GM12878 (cell line): ENCODE measurements at regions not wholly inside any gene's neighbourhood (a gene's known extent, or its start where the extent isn't known, plus 50 kb on each side); places are given as distances from the start of the nearest gene placed in this dataset.

Experiments used
- ATAC-seq: fragments of 200-7000 bp; cut with Tn5 transposase; 3 replicates; pipeline ENCODE4 v1.9.1; 2020; ENCODE audit warnings: mild to moderate bottlenecking, moderate library complexity
- BruUV-seq: library from RNA; stranded (reverse); fragments of 400-500 nt; replicated peaks from 2 replicates; lab custom pipeline; 2021; lab: Mats Ljungman, UMichigan
- CTCF ChIA-PET: fragments of 300-600 bp; sonication (Branson Sonifier 250); formaldehyde crosslinking; extraction: SDS; loops from one replicate; lab custom pipeline; 2021; ENCODE audit warnings: inconsistent platforms; lab: Yijun Ruan, JAX
- POLR2A ChIA-PET: fragments of 350-600 bp; formaldehyde crosslinking; extraction: SDS; loops from one replicate; lab custom pipeline; 2021; ENCODE audit warnings: inconsistent platforms; lab: Charles Lee
- RAD21 ChIA-PET: fragments of 300-600 bp; sonication (Branson Sonifier 250); formaldehyde crosslinking; loops from one replicate; lab custom pipeline; 2023; ENCODE audit warnings: antibody characterized with exemption; ENCODE audit not compliant: unreplicated experiment; lab: Charles Lee
- SMC1A ChIA-PET: fragments of 300-600 bp; sonication (Branson Sonifier 250); formaldehyde crosslinking; loops from one replicate; lab custom pipeline; 2023; ENCODE audit not compliant: unreplicated experiment, uncharacterized antibody; lab: Charles Lee
- DNase-seq: peaks from one replicate; pipeline ENCODE4 v3.0.0-alpha.2; 2011; ENCODE audit warnings: low read depth, low spot score
- FAIRE-seq: peaks from 3 replicates; lab custom pipeline; 2011; peaks lifted over from hg19 to GRCh38; lab: Jason Lieb, UNC
- H2AFZ ChIP-seq: 2 replicates; pipeline ENCODE4 v1.6.0; 2011; ENCODE audit warnings: low read depth, low read length, control low read depth; ENCODE audit not compliant: control insufficient read depth
- H3K27ac ChIP-seq: 2 replicates; pipeline ENCODE4 v1.5.1; 2011; ENCODE audit warnings: control low read depth; ENCODE audit not compliant: control insufficient read depth, insufficient read depth
- H3K27me3 ChIP-seq, 2 experiments: replicated peaks in 1 of 2; 2 replicates each; pipeline versions ENCODE4 v1.6.0 to v1.6.1; 2011; ENCODE audit warnings: low read length in 1 of 2; ENCODE audit not compliant: control insufficient read depth in 2 of 2, insufficient read depth in 2 of 2
- H3K36me3 ChIP-seq, 2 experiments: 2 replicates each; pipeline ENCODE4 v1.5.1; 2011; ENCODE audit warnings: low read length in 1 of 2; ENCODE audit not compliant: control insufficient read depth in 2 of 2, insufficient read depth in 2 of 2
- H3K4me1 ChIP-seq: 2 replicates; pipeline ENCODE4 v1.6.1; 2011; ENCODE audit warnings: mild to moderate bottlenecking, low read length, moderate library complexity, mixed read lengths; ENCODE audit not compliant: control insufficient read depth, insufficient read depth
- H3K4me2 ChIP-seq: 2 replicates; pipeline ENCODE4 v1.6.0; 2011; ENCODE audit warnings: control low read depth; ENCODE audit not compliant: control insufficient read depth, insufficient read depth
- H3K4me3 ChIP-seq: fragments of 200-600 bp; sonication (generic); 2 replicates; pipeline ENCODE4 v1.5.1; 2016
- H3K79me2 ChIP-seq: 2 replicates; pipeline ENCODE4 v1.6.0; 2011; ENCODE audit warnings: low read length; ENCODE audit not compliant: control insufficient read depth, insufficient read depth
- H3K9ac ChIP-seq: 2 replicates; pipeline ENCODE4 v1.8.0; 2011; ENCODE audit warnings: low read length, control low read depth, mixed read lengths; ENCODE audit not compliant: control insufficient read depth, insufficient read depth
- H3K9me3 ChIP-seq: replicated peaks from 3 replicates; pipeline ENCODE4 v1.5.1; 2011; ENCODE audit warnings: mild to moderate bottlenecking, low read length; ENCODE audit not compliant: control insufficient read depth, insufficient read depth
- H4K20me1 ChIP-seq: 2 replicates; pipeline ENCODE4 v1.6.0; 2011; ENCODE audit not compliant: control insufficient read depth, insufficient read depth
- ATF7 ChIP-seq: fragments of 450-650 bp; IDR thresholded peaks from 2 replicates; pipeline ENCODE4 v1.6.1; 2016; ENCODE audit warnings: low read depth, mild to moderate bottlenecking
- BACH1 ChIP-seq: fragments of 450-650 bp; IDR thresholded peaks from 2 replicates; pipeline ENCODE4 v1.6.1; 2017; ENCODE audit warnings: mild to moderate bottlenecking, borderline replicate concordance
- CEBPB ChIP-seq, 2 experiments: fragments of 150-350 bp in 1 of 2; IDR thresholded peaks; 2 replicates each; pipeline ENCODE4 v1.6.1; 2012 to 2014; ENCODE audit warnings: low read depth in 2 of 2, low read length in 2 of 2, borderline replicate concordance in 1 of 2, inconsistent platforms in 1 of 2
- CHD4 ChIP-seq: fragments of 200-600 bp; sonication (generic); IDR thresholded peaks from 2 replicates; pipeline ENCODE4 v1.6.1; 2016; ENCODE audit warnings: mild to moderate bottlenecking
- CREM ChIP-seq: IDR thresholded peaks from 2 replicates; pipeline ENCODE4 v1.6.1; 2014; ENCODE audit warnings: antibody characterized with exemption, low read depth
- MXI1 ChIP-seq: fragments of 150-350 bp; IDR thresholded peaks from 2 replicates; pipeline ENCODE4 v1.6.1; 2011; ENCODE audit warnings: low read depth, mild to moderate bottlenecking, inconsistent platforms, low read length, improper control_type of control experiment
- ZNF217 ChIP-seq: fragments of 450-650 bp; IDR thresholded peaks from 2 replicates; pipeline ENCODE4 v1.6.1; 2017; ENCODE audit warnings: antibody characterized with exemption, mild to moderate bottlenecking
- ZNF384 ChIP-seq: IDR thresholded peaks from 2 replicates; pipeline ENCODE4 v1.6.1; 2012; ENCODE audit warnings: low read depth, mild to moderate bottlenecking, low read length, improper control_type of control experiment, borderline replicate concordance
- ZZZ3 ChIP-seq: IDR thresholded peaks from 2 replicates; pipeline ENCODE4 v1.6.1; 2011; ENCODE audit warnings: low read depth; ENCODE audit not compliant: control insufficient read depth, insufficient read length
- WGBS: methylation state at CpG from one replicate; pipeline ENCODE4 v1.1.6; 2016; ENCODE audit warnings: low lambda C conversion rate; ENCODE audit not compliant: insufficient replicate concordance, insufficient coverage; ENCODE audit errors: missing lambda C conversion rate; 5-methylcytosine and 5-hydroxymethylcytosine counted together
- in situ Hi-C: fragments of 300-500 bp; cut with MboI; formaldehyde crosslinking; loops from 9 replicates; pipeline ENCODE4 v1.14.3; 2018; ENCODE audit warnings: mixed read lengths
- intact Hi-C: fragments of 100-400 bp; cut with micrococcal nuclease; formaldehyde crosslinking; loops from one replicate; pipeline ENCODE4 v1.14.2; 2022; ENCODE audit not compliant: unreplicated experiment
- TF ChIP-seq, protein P1 (sequence below): fragments of 450-650 bp; IDR thresholded peaks from 2 replicates; pipeline ENCODE4 v1.6.1; 2017; ENCODE audit warnings: mild to moderate bottlenecking
- TF ChIP-seq, protein P2 (sequence below): fragments of 450-650 bp; formaldehyde crosslinking; IDR thresholded peaks from 2 replicates; pipeline ENCODE4 v1.4.0; 2022; ENCODE audit warnings: mild to moderate bottlenecking, moderate library complexity
- TF ChIP-seq, protein P3 (sequence below): fragments of 450-650 bp; formaldehyde crosslinking; IDR thresholded peaks from 2 replicates; pipeline ENCODE4 v1.4.0; 2020; ENCODE audit warnings: mild to moderate bottlenecking, moderate library complexity
- TF ChIP-seq, protein P4 (sequence below): fragments of 150-350 bp; IDR thresholded peaks from 2 replicates; pipeline ENCODE4 v1.6.1; 2016; ENCODE audit warnings: low read depth, low read length

DNA sequence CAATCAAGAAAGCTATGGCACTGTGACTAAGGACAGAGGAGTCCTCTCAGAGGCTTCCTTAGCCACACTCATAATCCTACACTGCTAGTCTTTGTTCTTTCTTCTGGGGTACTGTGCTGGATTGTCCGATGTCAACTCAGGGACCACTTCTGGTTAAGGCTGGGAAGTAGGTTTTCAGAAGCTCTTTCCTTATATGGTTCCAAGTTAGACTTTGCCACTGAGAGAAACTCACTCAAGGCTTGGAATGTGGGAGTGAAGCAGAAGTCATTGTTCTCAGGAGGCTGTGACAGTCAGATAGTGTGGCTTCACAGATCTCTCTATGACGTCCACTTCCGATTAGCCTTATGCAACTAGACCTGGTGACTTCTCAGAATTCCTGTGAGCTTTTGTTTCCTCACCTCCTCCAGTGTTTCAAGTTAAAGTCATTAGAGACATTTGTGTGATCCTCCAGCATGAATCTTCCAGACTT lies 317.3 kb upstream of the F9 start:
- no peaks in the 10 kb centered on the region for H3K9me3 ChIP-seq
- H3K4me2 ChIP-seq, result no peak overlapping the region
- DNase-seq, result no peak
- no peak overlapping the region for H2AFZ ChIP-seq
- H3K79me2 ChIP-seq, result no peaks in the 10 kb centered on the region
- in situ Hi-C loops (no loop called here), intact Hi-C loops (no loop called here)
- ChIA-PET POLR2A (no interaction called here), CTCF (no interaction called here), RAD21 (no interaction called here), SMC1A (no interaction called here)
- H3K27ac ChIP-seq, result no peak overlapping the region
- H3K4me3 ChIP-seq, result no peak overlapping the region
- no peaks in the 10 kb centered on the region for H3K27me3 ChIP-seq
- no peaks in the 10 kb centered on the region for H3K4me1 ChIP-seq
- H3K36me3 ChIP-seq, result no peaks in the 10 kb centered on the region
- no peak for ATAC-seq
- no peak overlapping the region for H3K9ac ChIP-seq
- TF ChIP-seq, protein P1, sequence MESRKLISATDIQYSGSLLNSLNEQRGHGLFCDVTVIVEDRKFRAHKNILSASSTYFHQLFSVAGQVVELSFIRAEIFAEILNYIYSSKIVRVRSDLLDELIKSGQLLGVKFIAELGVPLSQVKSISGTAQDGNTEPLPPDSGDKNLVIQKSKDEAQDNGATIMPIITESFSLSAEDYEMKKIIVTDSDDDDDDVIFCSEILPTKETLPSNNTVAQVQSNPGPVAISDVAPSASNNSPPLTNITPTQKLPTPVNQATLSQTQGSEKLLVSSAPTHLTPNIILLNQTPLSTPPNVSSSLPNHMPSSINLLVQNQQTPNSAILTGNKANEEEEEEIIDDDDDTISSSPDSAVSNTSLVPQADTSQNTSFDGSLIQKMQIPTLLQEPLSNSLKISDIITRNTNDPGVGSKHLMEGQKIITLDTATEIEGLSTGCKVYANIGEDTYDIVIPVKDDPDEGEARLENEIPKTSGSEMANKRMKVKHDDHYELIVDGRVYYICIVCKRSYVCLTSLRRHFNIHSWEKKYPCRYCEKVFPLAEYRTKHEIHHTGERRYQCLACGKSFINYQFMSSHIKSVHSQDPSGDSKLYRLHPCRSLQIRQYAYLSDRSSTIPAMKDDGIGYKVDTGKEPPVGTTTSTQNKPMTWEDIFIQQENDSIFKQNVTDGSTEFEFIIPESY, result no peak
- TF ChIP-seq ZNF217 (no peak), MXI1 (no peak), BACH1 (no peak), CEBPB (IDR thresholded peaks at IDR 0.05; ENCODE audit: borderline replicate concordance in 1 of 2, low read depth in 2 of 2, low read length in 2 of 2) (no peak), ZZZ3 (no peak), ATF7 (no peak), CREM (no peak), CHD4 (no peak), ZNF384 (no peak)
- TF ChIP-seq, protein P2, sequence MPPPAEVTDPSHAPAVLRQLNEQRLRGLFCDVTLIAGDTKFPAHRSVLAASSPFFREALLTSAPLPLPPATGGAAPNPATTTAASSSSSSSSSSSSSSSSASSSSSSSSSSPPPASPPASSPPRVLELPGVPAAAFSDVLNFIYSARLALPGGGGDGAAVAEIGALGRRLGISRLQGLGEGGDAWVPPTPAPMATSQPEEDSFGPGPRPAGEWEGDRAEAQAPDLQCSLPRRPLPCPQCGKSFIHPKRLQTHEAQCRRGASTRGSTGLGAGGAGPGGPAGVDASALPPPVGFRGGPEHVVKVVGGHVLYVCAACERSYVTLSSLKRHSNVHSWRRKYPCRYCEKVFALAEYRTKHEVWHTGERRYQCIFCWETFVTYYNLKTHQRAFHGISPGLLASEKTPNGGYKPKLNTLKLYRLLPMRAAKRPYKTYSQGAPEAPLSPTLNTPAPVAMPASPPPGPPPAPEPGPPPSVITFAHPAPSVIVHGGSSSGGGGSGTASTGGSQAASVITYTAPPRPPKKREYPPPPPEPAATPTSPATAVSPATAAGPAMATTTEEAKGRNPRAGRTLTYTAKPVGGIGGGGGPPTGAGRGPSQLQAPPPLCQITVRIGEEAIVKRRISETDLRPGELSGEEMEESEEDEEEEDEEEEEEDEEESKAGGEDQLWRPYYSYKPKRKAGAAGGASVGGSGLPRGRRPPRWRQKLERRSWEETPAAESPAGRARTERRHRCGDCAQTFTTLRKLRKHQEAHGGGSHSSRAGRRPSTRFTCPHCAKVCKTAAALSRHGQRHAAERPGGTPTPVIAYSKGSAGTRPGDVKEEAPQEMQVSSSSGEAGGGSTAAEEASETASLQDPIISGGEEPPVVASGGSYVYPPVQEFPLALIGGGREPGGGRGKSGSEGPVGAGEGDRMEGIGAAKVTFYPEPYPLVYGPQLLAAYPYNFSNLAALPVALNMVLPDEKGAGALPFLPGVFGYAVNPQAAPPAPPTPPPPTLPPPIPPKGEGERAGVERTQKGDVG, result no peak
- TF ChIP-seq, protein P3, sequence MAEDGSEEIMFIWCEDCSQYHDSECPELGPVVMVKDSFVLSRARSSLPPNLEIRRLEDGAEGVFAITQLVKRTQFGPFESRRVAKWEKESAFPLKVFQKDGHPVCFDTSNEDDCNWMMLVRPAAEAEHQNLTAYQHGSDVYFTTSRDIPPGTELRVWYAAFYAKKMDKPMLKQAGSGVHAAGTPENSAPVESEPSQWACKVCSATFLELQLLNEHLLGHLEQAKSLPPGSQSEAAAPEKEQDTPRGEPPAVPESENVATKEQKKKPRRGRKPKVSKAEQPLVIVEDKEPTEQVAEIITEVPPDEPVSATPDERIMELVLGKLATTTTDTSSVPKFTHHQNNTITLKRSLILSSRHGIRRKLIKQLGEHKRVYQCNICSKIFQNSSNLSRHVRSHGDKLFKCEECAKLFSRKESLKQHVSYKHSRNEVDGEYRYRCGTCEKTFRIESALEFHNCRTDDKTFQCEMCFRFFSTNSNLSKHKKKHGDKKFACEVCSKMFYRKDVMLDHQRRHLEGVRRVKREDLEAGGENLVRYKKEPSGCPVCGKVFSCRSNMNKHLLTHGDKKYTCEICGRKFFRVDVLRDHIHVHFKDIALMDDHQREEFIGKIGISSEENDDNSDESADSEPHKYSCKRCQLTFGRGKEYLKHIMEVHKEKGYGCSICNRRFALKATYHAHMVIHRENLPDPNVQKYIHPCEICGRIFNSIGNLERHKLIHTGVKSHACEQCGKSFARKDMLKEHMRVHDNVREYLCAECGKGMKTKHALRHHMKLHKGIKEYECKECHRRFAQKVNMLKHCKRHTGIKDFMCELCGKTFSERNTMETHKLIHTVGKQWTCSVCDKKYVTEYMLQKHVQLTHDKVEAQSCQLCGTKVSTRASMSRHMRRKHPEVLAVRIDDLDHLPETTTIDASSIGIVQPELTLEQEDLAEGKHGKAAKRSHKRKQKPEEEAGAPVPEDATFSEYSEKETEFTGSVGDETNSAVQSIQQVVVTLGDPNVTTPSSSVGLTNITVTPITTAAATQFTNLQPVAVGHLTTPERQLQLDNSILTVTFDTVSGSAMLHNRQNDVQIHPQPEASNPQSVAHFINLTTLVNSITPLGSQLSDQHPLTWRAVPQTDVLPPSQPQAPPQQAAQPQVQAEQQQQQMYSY (CRISPR knock-in tag), result no peak
- TF ChIP-seq, protein P4, sequence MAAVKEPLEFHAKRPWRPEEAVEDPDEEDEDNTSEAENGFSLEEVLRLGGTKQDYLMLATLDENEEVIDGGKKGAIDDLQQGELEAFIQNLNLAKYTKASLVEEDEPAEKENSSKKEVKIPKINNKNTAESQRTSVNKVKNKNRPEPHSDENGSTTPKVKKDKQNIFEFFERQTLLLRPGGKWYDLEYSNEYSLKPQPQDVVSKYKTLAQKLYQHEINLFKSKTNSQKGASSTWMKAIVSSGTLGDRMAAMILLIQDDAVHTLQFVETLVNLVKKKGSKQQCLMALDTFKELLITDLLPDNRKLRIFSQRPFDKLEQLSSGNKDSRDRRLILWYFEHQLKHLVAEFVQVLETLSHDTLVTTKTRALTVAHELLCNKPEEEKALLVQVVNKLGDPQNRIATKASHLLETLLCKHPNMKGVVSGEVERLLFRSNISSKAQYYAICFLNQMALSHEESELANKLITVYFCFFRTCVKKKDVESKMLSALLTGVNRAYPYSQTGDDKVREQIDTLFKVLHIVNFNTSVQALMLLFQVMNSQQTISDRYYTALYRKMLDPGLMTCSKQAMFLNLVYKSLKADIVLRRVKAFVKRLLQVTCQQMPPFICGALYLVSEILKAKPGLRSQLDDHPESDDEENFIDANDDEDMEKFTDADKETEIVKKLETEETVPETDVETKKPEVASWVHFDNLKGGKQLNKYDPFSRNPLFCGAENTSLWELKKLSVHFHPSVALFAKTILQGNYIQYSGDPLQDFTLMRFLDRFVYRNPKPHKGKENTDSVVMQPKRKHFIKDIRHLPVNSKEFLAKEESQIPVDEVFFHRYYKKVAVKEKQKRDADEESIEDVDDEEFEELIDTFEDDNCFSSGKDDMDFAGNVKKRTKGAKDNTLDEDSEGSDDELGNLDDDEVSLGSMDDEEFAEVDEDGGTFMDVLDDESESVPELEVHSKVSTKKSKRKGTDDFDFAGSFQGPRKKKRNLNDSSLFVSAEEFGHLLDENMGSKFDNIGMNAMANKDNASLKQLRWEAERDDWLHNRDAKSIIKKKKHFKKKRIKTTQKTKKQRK, result no peak
- 32% methylated on average over 3 of the region's 3 CpGs for WGBS
- no peaks in the 10 kb centered on the region for H4K20me1 ChIP-seq
- BruUV-seq, result no TSS peak
- no peak for FAIRE-seq
